Uterus (tissue), 3 donors: ENCODE measurements at regions not wholly inside any gene's neighbourhood (a gene's known extent, or its start where the extent isn't known, plus 50 kb on each side); places are given as distances from the start of the nearest gene placed in this dataset.

ENCODE experiments used
- DNase-seq, 2 donors: peaks; one replicate each; pipeline ENCODE4 v3.0.0-alpha.2; 2019 to 2020
- H3K27ac ChIP-seq, 2 donors: fragments of 200-600 bp; sonication (generic); 1 replicate in 1 of 2; 2 replicates in 1 of 2; pipeline ENCODE4 v1.5.1; 2016 to 2018
- H3K27me3 ChIP-seq, 2 donors: fragments of 200-600 bp; sonication (generic); one replicate each; pipeline ENCODE4 v1.5.1; 2018 to 2019; ENCODE audit warnings: control low read depth in 1 of 2
- H3K36me3 ChIP-seq, 2 donors: fragments of 200-600 bp; sonication (generic); one replicate each; pipeline ENCODE4 v1.5.1; 2019; ENCODE audit warnings: control low read depth in 1 of 2
- H3K4me1 ChIP-seq, 2 donors: fragments of 200-600 bp; sonication (generic); one replicate each; pipeline ENCODE4 v1.5.1; 2018 to 2019; ENCODE audit warnings: control low read depth in 1 of 2
- H3K4me3 ChIP-seq, 2 donors: fragments of 200-600 bp; sonication (generic); 1 replicate in 1 of 2; 2 replicates in 1 of 2; pipeline ENCODE4 v1.5.1; 2018 to 2019; ENCODE audit warnings: mild to moderate bottlenecking in 1 of 2
- H3K9me3 ChIP-seq, 2 donors: fragments of 200-600 bp; sonication (generic); one replicate each; pipeline ENCODE4 v1.5.1; 2019; ENCODE audit warnings: control low read depth in 1 of 2
- POLR2A ChIP-seq, 2 donors: fragments of 450-650 bp; IDR thresholded peaks; one replicate each; pipeline ENCODE4 v1.6.1; 2016; ENCODE audit warnings: antibody characterized with exemption in 2 of 2, mild to moderate bottlenecking in 1 of 2, moderate library complexity in 1 of 2
- intact Hi-C: fragments of 100-400 bp; cut with DNase I; formaldehyde crosslinking; loops from one replicate; pipeline ENCODE4 v1.15.1; 2023; ENCODE audit warnings: low total_unique reads
- TF ChIP-seq, protein P1 (sequence below), 4 experiments: fragments of 200-600 bp in 2 of 4; fragments of 450-650 bp in 2 of 4; sonication (generic) in 2 of 4; IDR thresholded peaks; one replicate each; pipeline ENCODE4 v1.5.1; 2016 to 2019; ENCODE audit warnings: antibody characterized with exemption in 4 of 4, mild to moderate bottlenecking in 2 of 4, moderate library complexity in 1 of 4
- donor health status: DM: yes; HTN: yes; CAD: no.

DNA sequence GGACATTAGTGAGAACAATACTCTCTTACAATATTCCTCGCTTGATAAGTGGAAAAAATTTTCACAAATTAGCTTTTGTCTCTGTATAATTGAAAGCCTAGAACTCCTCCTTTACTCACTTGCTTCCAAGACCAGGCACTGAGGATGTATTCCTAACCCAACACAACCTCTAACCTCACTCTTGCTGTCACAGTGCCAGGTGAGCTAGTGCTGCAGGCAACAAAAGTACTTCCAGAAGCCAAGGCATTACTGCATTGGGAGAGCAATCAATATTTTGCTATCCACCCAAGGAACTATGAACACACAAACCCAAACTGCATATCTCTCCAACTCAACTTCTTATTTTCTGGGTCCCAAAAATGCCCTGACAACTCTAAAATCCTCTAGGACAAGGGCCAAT, 1081.0 kb downstream of the VRK1 start:
- intact Hi-C loops = no loop called here
- Histone ChIP-seq H3K27ac (no peak overlapping the region), H3K36me3 (no peaks in the 10 kb centered on the region), H3K4me1 (peaks cover 0 to 13% of the 10 kb centered on the region in 2 donors), H3K27me3 (no peaks in the 10 kb centered on the region), H3K9me3 (no peaks in the 10 kb centered on the region), H3K4me3 (no peak overlapping the region)
- no peak for DNase-seq
- TF ChIP-seq, protein P1, sequence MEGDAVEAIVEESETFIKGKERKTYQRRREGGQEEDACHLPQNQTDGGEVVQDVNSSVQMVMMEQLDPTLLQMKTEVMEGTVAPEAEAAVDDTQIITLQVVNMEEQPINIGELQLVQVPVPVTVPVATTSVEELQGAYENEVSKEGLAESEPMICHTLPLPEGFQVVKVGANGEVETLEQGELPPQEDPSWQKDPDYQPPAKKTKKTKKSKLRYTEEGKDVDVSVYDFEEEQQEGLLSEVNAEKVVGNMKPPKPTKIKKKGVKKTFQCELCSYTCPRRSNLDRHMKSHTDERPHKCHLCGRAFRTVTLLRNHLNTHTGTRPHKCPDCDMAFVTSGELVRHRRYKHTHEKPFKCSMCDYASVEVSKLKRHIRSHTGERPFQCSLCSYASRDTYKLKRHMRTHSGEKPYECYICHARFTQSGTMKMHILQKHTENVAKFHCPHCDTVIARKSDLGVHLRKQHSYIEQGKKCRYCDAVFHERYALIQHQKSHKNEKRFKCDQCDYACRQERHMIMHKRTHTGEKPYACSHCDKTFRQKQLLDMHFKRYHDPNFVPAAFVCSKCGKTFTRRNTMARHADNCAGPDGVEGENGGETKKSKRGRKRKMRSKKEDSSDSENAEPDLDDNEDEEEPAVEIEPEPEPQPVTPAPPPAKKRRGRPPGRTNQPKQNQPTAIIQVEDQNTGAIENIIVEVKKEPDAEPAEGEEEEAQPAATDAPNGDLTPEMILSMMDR (IDR thresholded peaks at IDR 0.05) = no peak
- TF ChIP-seq POLR2A (IDR thresholded peaks at IDR 0.05) = no peak

DNA sequence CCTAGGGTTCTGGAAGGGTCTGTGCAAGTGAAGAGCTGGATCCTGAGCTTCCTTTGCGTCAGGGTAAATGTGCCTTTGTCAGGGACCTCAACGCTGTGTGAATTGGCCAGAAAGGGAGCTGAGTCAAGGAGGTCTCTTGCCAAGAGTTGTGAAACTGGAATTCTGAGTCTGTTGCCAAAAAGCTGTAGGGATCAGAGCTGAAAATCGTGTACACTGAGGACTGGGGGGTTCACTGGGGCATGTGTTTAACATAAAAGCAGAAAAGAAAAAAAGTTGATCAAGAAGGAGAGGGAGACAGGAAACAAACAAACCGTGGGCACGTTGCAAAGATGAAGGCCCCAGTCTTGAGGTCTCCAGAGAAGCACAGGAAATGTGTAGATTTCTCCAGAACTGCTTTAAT, 1081.5 kb downstream of the VRK1 start:
- TF ChIP-seq, protein P1 (IDR thresholded peaks at IDR 0.05) = no peak
- TF ChIP-seq POLR2A (IDR thresholded peaks at IDR 0.05) = no peak

DNA sequence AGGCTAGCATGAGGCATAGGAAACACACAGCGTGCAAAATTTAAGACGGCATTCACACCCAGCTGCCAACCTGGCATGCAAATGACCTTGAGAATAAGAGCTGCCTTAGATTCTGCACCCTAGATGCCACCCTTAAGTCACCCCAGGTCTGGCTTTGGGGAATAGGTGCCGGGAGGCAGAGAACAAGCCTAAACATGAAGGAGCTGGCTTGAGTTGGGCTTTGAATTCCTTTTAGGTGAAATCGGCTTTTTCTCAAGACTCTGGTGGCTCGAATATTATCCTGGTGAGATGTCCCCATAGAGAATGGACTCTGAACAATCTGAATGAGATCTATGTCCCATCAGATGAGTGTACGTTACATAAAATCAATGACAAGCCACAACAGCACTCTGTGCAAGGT, 1090.5 kb downstream of the VRK1 start:
- no peak overlapping the region for H3K4me3 ChIP-seq
- TF ChIP-seq, protein P1 (IDR thresholded peaks at IDR 0.05) = no peak
- TF ChIP-seq POLR2A (IDR thresholded peaks at IDR 0.05) = no peak
- H3K27ac ChIP-seq = no peak overlapping the region
- no peaks in the 10 kb centered on the region for H3K27me3 ChIP-seq
- H3K4me1 ChIP-seq = no peaks in the 10 kb centered on the region
- H3K9me3 ChIP-seq = no peaks in the 10 kb centered on the region
- DNase-seq = no peak
- no peaks in the 10 kb centered on the region for H3K36me3 ChIP-seq
- intact Hi-C loops = no loop called here

More for the DNA sequence above, 1081.5 kb downstream of the VRK1 start:
- Histone ChIP-seq H3K36me3 (no peaks in the 10 kb centered on the region), H3K27me3 (no peaks in the 10 kb centered on the region), H3K27ac (peak overlapping the region in 1 of 2 donors; percentile 19), H3K4me3 (no peak overlapping the region), H3K4me1 (peaks cover 0 to 13% of the 10 kb centered on the region in 2 donors), H3K9me3 (no peaks in the 10 kb centered on the region)
- DNase-seq = peak; percentile 15 to 50
- intact Hi-C loops = no loop called here

DNA sequence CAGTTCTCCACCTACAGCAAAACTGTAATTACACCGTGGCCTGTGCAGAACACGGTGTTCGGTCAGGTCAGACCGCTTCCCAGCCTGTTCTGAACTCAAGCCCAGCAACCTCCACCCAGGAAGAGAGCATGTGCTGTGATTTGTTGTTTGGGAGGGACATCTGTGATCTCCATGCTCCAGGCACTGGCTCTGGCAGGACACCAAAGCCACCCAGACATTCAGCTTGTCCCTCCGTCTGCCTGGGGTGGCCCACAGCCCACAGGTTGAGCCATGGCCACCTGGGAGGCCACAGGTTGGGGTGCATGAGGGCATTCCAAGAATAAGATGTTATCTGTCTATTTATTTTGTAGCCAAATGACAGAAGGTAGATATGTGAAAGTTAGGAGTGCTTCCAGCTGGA, 1091.1 kb downstream of the VRK1 start:
- Histone ChIP-seq H3K27ac (no peak overlapping the region), H3K27me3 (no peaks in the 10 kb centered on the region), H3K4me3 (no peak overlapping the region), H3K36me3 (no peaks in the 10 kb centered on the region), H3K4me1 (no peaks in the 10 kb centered on the region), H3K9me3 (no peaks in the 10 kb centered on the region)
- intact Hi-C loops = no loop called here
- TF ChIP-seq, protein P1 (IDR thresholded peaks at IDR 0.05) = no peak
- no peak for TF ChIP-seq POLR2A (IDR thresholded peaks at IDR 0.05)
- DNase-seq = no peak

DNA sequence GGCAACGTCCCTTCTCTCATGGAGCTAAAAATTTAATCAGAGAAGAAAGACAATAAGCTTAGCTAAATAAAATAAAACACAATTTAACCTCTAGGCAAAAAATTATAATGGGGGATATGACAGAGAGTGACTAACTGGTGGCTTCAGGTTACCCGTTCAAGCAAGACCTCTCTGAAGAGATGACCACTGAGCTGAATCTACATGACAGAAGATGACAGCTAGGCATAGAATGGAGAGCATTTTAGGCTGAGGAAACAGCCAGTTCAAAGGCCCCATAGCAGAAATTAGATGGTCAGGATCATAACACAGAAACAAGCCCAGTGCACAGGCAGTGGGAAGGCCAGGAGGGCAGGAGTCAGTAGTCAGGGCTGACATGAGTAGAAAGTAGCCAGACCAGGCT, 1094.3 kb downstream of the VRK1 start:
- Histone ChIP-seq H3K4me1 (no peaks in the 10 kb centered on the region), H3K27me3 (no peaks in the 10 kb centered on the region), H3K36me3 (no peaks in the 10 kb centered on the region), H3K27ac (no peak overlapping the region), H3K9me3 (no peaks in the 10 kb centered on the region), H3K4me3 (no peak overlapping the region)
- DNase-seq = no peak
- TF ChIP-seq, protein P1 (IDR thresholded peaks at IDR 0.05) = no peak
- no peak for TF ChIP-seq POLR2A (IDR thresholded peaks at IDR 0.05)
- intact Hi-C loops = no loop called here
